GM12878 (cell line): ENCODE measurements at regions not wholly inside any gene's neighbourhood (a gene's known extent, or its start where the extent isn't known, plus 50 kb on each side); places are given as distances from the start of the nearest gene placed in this dataset.

Experiments used
- ATAC-seq: fragments of 200-7000 bp; cut with Tn5 transposase; 3 replicates; pipeline ENCODE4 v1.9.1; 2020; ENCODE audit warnings: mild to moderate bottlenecking, moderate library complexity
- BruUV-seq: library from RNA; stranded (reverse); fragments of 400-500 nt; replicated peaks from 2 replicates; lab custom pipeline; 2021; lab: Mats Ljungman, UMichigan
- CTCF ChIA-PET: fragments of 300-600 bp; sonication (Branson Sonifier 250); formaldehyde crosslinking; extraction: SDS; loops from one replicate; lab custom pipeline; 2021; ENCODE audit warnings: inconsistent platforms; lab: Yijun Ruan, JAX
- POLR2A ChIA-PET: fragments of 350-600 bp; formaldehyde crosslinking; extraction: SDS; loops from one replicate; lab custom pipeline; 2021; ENCODE audit warnings: inconsistent platforms; lab: Charles Lee
- RAD21 ChIA-PET: fragments of 300-600 bp; sonication (Branson Sonifier 250); formaldehyde crosslinking; loops from one replicate; lab custom pipeline; 2023; ENCODE audit warnings: antibody characterized with exemption; ENCODE audit not compliant: unreplicated experiment; lab: Charles Lee
- SMC1A ChIA-PET: fragments of 300-600 bp; sonication (Branson Sonifier 250); formaldehyde crosslinking; loops from one replicate; lab custom pipeline; 2023; ENCODE audit not compliant: unreplicated experiment, uncharacterized antibody; lab: Charles Lee
- DNase-seq: peaks from one replicate; pipeline ENCODE4 v3.0.0-alpha.2; 2011; ENCODE audit warnings: low read depth, low spot score
- FAIRE-seq: peaks from 3 replicates; lab custom pipeline; 2011; peaks lifted over from hg19 to GRCh38; lab: Jason Lieb, UNC
- H2AFZ ChIP-seq: 2 replicates; pipeline ENCODE4 v1.6.0; 2011; ENCODE audit warnings: low read depth, low read length, control low read depth; ENCODE audit not compliant: control insufficient read depth
- H3K27ac ChIP-seq: 2 replicates; pipeline ENCODE4 v1.5.1; 2011; ENCODE audit warnings: control low read depth; ENCODE audit not compliant: control insufficient read depth, insufficient read depth
- H3K27me3 ChIP-seq, 2 experiments: replicated peaks in 1 of 2; 2 replicates each; pipeline versions ENCODE4 v1.6.0 to v1.6.1; 2011; ENCODE audit warnings: low read length in 1 of 2; ENCODE audit not compliant: control insufficient read depth in 2 of 2, insufficient read depth in 2 of 2
- H3K36me3 ChIP-seq, 2 experiments: 2 replicates each; pipeline ENCODE4 v1.5.1; 2011; ENCODE audit warnings: low read length in 1 of 2; ENCODE audit not compliant: control insufficient read depth in 2 of 2, insufficient read depth in 2 of 2
- H3K4me1 ChIP-seq: 2 replicates; pipeline ENCODE4 v1.6.1; 2011; ENCODE audit warnings: mild to moderate bottlenecking, low read length, moderate library complexity, mixed read lengths; ENCODE audit not compliant: control insufficient read depth, insufficient read depth
- H3K4me2 ChIP-seq: 2 replicates; pipeline ENCODE4 v1.6.0; 2011; ENCODE audit warnings: control low read depth; ENCODE audit not compliant: control insufficient read depth, insufficient read depth
- H3K4me3 ChIP-seq: fragments of 200-600 bp; sonication (generic); 2 replicates; pipeline ENCODE4 v1.5.1; 2016
- H3K79me2 ChIP-seq: 2 replicates; pipeline ENCODE4 v1.6.0; 2011; ENCODE audit warnings: low read length; ENCODE audit not compliant: control insufficient read depth, insufficient read depth
- H3K9ac ChIP-seq: 2 replicates; pipeline ENCODE4 v1.8.0; 2011; ENCODE audit warnings: low read length, control low read depth, mixed read lengths; ENCODE audit not compliant: control insufficient read depth, insufficient read depth
- H3K9me3 ChIP-seq: replicated peaks from 3 replicates; pipeline ENCODE4 v1.5.1; 2011; ENCODE audit warnings: mild to moderate bottlenecking, low read length; ENCODE audit not compliant: control insufficient read depth, insufficient read depth
- H4K20me1 ChIP-seq: 2 replicates; pipeline ENCODE4 v1.6.0; 2011; ENCODE audit not compliant: control insufficient read depth, insufficient read depth
- DPF2 ChIP-seq: fragments of 450-650 bp; IDR thresholded peaks from 2 replicates; pipeline ENCODE4 v1.6.1; 2017; ENCODE audit warnings: mild to moderate bottlenecking
- SPI1 ChIP-seq: IDR thresholded peaks from 2 replicates; pipeline ENCODE4 v1.6.1; 2011; ENCODE audit warnings: low read depth, mild to moderate bottlenecking, low read length, moderate library complexity, borderline replicate concordance; ENCODE audit not compliant: insufficient read depth
- WGBS: methylation state at CpG from one replicate; pipeline ENCODE4 v1.1.6; 2016; ENCODE audit warnings: low lambda C conversion rate; ENCODE audit not compliant: insufficient replicate concordance, insufficient coverage; ENCODE audit errors: missing lambda C conversion rate; 5-methylcytosine and 5-hydroxymethylcytosine counted together
- in situ Hi-C: fragments of 300-500 bp; cut with MboI; formaldehyde crosslinking; loops from 9 replicates; pipeline ENCODE4 v1.14.3; 2018; ENCODE audit warnings: mixed read lengths
- intact Hi-C: fragments of 100-400 bp; cut with micrococcal nuclease; formaldehyde crosslinking; loops from one replicate; pipeline ENCODE4 v1.14.2; 2022; ENCODE audit not compliant: unreplicated experiment
- TF ChIP-seq, protein P1 (sequence below): fragments of 450-650 bp; IDR thresholded peaks from 2 replicates; pipeline ENCODE4 v1.6.1; 2017; ENCODE audit warnings: low read depth, mild to moderate bottlenecking, moderate library complexity

DNA sequence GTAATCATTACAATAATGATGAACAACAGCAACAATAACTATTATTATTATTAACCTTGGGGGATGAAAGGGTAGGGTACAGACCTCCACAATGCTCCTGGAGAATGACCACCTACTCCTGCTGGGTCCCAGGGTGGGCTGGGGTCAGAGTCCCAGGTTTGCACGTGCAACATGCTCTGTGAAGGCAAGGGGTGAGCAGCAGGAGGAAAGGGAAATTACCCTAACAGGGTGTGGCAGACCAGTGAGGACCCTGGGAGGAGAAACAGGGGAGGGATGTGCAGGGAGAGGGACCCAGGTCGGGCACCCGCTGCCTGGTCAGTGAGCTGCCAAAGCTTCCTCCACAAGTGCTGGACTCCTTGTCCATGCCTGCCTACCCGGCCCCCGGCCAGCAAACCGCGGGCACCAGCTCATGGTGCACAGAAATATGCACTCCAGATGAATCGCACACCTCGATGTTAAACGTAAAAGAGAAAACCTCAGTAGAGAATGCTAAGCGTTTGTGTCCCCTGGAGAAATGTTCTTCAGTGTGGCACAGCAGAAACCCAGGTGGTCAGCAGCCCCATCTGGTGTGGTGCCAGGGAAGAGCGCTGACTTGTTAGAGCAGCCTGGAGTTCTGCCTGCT, 767.1 kb downstream of the KCNJ18 start (continued):
- TF ChIP-seq, protein P1, sequence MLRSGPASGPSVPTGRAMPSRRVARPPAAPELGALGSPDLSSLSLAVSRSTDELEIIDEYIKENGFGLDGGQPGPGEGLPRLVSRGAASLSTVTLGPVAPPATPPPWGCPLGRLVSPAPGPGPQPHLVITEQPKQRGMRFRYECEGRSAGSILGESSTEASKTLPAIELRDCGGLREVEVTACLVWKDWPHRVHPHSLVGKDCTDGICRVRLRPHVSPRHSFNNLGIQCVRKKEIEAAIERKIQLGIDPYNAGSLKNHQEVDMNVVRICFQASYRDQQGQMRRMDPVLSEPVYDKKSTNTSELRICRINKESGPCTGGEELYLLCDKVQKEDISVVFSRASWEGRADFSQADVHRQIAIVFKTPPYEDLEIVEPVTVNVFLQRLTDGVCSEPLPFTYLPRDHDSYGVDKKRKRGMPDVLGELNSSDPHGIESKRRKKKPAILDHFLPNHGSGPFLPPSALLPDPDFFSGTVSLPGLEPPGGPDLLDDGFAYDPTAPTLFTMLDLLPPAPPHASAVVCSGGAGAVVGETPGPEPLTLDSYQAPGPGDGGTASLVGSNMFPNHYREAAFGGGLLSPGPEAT = no peak

DNA sequence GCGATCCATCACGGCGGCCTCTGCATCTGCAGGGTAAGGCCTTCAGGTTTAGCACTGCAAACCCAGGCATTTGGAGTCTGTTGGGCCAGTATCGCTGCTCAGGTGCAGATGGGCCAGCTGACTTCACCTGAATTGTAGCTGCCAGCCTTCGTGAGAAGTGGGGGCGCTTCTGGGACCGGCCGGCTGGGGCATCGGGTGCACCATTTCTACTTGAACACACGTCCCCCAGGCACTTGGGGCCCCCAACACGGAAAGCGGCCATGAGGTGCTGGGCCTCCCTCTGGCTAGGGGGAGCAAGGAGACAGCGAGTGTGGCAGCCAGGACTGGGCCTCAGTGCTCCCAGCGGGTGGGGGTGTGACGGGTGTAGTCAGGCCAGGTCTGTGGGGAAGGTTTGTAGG, 767.6 kb downstream of the KCNJ18 start:
- ATAC-seq (no peak), FAIRE-seq (no peak), DNase-seq (no peak)
- no peak overlapping the region for H3K27ac ChIP-seq
- TF ChIP-seq SPI1 (no peak), DPF2 (no peak)
- no peak overlapping the region for H3K4me2 ChIP-seq
- H3K79me2 ChIP-seq = no peaks in the 10 kb centered on the region
- intact Hi-C loops (no loop called here), in situ Hi-C loops (no loop called here)
- ChIA-PET SMC1A (no interaction called here), POLR2A (no interaction called here), CTCF (no interaction called here), RAD21 (no interaction called here)
- no TSS peak for BruUV-seq
- no peaks in the 10 kb centered on the region for H3K36me3 ChIP-seq
- no peak overlapping the region for H3K9ac ChIP-seq
- no peaks in the 10 kb centered on the region for H3K4me1 ChIP-seq
- WGBS = 35% methylated on average over 15 of the region's 15 CpGs
- H3K9me3 ChIP-seq = no peaks in the 10 kb centered on the region; the same call in 2 of the 3 replicates
- H4K20me1 ChIP-seq = no peaks in the 10 kb centered on the region
- no peak overlapping the region for H2AFZ ChIP-seq
- no peaks in the 10 kb centered on the region for H3K27me3 ChIP-seq
- no peak overlapping the region for H3K4me3 ChIP-seq
